Activated CD8-positive, alpha-beta memory T cell treated with anti-CD3 and anti-CD28 coated beads for 24 hours (primary cell): ENCODE measurements at regions not wholly inside any gene's neighbourhood (a gene's known extent, or its start where the extent isn't known, plus 50 kb on each side); places are given as distances from the start of the nearest gene placed in this dataset.
"Not testable (repeated sequence)": the region's sequence is repeated elsewhere in the genome, so short reads cannot be mapped to it uniquely, and the experiment has no call there.

Experiments used
- DNase-seq: peaks from one replicate; pipeline ENCODE4 v3.0.0-alpha.2; 2020

DNA sequence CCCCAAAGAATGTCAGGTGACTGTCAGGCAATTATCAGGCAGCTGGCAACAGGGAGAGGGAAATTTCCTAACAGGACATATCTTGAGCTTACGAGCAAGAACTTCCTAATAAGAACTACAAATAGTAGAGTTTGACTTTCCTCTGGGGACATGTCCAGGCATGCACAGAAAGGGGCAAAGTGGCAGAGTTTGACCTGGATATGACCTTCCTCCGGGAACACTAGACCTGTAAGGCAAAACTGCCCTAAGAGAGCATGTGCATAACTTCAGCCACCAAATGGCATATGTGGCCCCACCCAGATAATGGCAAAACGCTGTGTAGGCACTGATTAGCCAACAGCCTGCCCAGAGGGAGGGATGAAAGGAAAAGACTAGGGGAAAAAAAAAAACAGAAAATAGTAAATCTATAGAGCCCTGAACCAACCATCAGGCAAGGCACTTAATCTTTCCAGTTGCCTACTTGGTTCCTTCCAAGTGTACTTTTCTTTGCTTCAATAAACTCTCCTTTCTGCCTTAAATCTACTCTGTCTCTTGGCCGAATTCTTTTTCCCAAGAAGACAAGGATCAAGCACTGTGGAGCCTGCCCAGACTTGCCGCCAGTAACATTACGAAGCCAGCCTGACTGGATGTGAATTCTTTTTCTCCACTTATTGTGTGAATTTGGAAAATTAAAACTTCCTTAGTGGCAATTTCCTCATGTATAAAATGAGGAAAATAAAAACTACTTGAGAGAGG, 164.1 kb downstream of the SPTSSA start:
- no peak for DNase-seq

DNA sequence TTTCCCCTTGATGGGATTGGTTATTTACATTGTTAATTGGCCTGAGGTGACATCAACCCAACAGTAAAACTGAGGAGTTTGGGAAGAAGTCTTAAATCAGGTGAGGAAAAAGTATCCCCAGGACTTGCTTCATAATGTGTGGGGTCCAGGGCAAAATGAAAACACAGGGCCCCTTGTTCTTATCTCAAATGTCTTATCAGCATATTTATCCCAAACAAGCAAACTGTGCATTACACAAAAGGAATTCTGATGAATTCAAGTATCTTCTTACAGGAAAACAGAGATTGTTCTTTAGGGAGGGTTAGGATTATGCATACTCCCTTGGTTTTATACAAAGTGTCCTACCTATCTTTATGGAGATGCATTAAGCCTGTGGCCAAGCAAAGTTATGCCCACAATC, 178.4 kb downstream of the SPTSSA start:
- no peak for DNase-seq

GRCh38 chr14:34277191-34277590, 184.8 kb downstream of the SPTSSA start:
- DNase-seq = no peak

DNA sequence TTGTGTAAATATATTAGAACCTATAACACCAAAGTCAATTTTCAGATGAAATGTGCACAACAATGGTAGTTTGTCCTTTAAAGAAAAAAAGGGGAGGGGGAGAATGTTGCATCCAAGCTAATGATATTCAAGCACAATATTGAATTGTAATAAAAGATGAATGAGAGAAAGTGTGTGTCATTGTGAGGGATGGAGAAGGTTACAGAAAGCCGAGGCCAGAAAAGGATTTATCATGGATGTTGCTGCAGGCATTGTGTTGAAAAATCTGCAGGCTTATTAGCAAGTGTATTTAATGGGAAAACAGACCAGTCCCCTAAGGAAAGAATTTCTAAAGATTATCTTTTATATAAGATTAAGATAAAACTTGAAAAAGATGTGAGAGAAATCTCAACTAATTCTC, 186.5 kb downstream of the SPTSSA start:
- no peak for DNase-seq

- DNase-seq = no peak
These were observed 187.0 kb downstream of the SPTSSA start for GRCh38 chr14:34275078-34275477.

GRCh38 chr14:34273716-34274115, 188.3 kb downstream of the SPTSSA start:
- not testable (repeated sequence) for DNase-seq

DNA sequence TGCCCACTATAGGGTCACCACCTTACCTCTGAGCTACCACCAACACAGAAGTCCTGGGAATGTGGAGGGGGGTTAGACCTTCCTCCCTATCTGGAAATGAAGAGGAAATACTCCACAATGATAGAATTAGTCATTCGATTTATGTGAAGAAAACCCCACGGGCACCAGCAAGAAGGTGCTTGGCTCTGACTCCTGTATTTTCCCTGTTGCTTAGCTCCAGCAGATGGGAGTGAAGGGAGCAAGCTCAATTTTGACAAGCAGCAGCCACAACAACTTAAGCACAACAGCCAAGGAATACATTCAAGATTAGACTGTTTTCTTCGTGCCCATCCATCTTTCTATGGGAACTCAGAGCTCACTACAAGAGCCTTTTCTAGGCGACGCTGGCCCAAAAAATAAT, 191.7 kb downstream of the SPTSSA start:
- no peak for DNase-seq

DNA sequence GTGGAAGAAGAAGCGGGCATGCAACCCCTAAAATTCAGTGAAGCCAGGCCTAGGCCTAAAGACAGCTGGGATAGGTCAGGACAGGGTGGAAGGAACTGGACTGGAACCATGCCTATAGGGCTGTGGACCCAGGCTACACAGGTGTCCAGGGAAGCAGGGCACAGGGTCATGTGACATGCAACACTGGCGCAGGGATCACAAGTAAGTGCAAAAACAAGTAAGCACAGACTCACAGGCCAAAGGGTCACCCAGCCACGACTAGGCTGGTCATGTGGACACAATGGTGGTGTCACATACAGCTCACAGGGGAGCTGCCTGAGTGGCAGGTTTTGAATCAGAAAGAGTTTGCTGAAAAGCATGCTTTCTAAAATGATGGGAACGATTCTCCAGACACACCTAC, 195.7 kb downstream of the SPTSSA start:
- DNase-seq = no peak

GRCh38 chr14:34262127-34262910, 199.7 kb downstream of the SPTSSA start:
- DNase-seq = no peak

DNA sequence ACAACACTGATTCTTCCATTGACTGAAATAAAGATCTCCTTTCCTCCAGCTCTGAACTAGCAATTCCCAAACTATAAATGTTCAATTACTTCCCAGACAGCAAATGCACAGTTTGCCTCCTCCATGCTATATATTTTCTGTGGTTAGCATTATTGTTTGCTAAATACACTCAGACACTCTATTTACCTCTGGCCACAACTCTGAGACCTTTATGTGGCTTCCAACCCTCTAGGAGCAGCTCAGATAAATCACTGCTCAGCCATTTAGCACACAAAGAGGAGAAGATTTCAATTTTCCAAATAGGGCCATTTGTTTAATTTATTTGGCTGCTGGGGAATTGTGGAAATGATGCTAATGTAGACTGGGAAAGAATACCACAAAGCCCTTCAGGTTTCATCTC, 202.0 kb downstream of the SPTSSA start:
- no peak for DNase-seq

GRCh38 chr14:34258318-34258717, 203.7 kb downstream of the SPTSSA start:
- DNase-seq = no peak

GRCh38 chr14:34257505-34257904, 204.5 kb downstream of the SPTSSA start:
- DNase-seq = no peak

DNA sequence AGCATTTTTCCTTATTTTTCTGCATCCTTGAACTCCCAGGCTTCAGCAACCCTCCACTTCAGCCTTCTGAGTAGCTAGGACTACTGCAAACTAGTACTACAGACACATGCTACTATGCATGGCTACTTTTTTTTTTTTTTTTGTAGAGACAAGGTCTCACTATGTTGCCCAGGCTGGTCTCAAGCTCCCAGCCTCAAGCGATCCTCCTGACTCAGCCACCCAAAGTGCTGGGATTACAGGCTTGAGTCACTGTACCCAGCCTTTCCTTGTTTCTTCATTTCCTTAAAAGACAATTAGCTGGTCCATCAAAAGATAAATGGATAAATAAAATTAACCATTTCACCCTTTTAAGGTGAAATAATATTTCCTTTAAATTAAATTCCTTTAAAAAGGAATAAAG, 205.8 kb downstream of the SPTSSA start:
- no peak for DNase-seq

DNA sequence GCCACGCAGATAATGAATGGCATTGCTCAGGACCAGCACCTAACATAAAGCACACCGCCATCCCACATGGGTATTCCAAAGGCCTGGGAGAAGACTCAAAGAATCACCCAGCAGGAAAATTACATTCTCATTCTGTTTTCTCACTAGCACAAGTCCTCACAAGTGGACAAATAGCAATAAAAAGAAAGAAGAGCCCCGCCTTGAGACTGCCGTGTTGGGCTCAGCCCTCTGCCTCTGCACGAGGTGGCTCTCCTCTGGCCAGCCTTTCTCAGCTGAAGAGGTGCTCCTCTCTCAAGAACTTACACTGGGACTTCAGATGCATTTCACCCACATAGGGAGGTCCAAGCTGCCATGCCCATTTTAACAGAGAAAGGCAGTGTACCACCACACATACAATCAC, 207.5 kb downstream of the SPTSSA start:
- no peak for DNase-seq

DNA sequence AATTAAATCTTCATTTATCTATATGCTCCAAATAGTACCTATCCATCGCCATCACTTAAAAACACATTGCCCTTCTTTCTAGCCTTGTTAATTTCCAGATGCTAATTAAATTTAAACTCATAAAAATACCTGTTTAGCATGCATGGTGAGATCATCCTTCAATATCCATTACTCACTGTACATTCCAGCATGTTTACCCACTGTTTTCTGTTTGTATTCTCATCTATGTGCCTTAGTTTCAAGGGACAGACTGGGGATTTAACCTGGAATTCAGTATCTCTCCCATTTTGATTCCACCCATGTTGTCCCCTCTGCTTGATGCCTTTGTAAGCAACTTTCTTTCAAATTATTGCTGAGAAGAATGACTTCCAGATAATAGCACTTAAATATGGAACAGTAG, 208.0 kb downstream of the SPTSSA start:
- DNase-seq = no peak

- DNase-seq = no peak
These were observed 209.8 kb downstream of the SPTSSA start for GRCh38 chr14:34252227-34252626.

- no peak for DNase-seq
These were observed 210.4 kb downstream of the SPTSSA start for GRCh38 chr14:34251662-34252061.

DNA sequence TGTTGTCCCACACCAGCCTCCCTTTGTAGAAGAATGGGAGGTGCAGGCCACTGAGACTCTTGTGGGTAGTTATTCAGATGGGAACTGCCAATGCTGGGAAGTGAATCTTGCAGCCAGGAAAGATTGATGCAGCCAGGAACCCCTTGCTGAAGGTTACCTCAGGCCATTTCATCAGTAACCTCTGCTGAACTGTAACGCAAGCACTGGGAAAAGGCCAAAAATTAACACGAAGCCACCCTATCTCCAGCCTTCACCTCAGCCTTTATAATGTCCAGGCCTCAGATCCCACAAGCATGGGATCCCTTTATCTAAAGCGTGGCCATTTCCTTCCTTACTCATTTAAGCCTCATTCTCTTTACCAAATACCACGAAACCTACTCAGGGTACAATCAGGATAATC, 211.1 kb downstream of the SPTSSA start:
- no peak for DNase-seq

- DNase-seq = no peak
These were observed 214.4 kb downstream of the SPTSSA start for GRCh38 chr14:34247605-34248004.

DNA sequence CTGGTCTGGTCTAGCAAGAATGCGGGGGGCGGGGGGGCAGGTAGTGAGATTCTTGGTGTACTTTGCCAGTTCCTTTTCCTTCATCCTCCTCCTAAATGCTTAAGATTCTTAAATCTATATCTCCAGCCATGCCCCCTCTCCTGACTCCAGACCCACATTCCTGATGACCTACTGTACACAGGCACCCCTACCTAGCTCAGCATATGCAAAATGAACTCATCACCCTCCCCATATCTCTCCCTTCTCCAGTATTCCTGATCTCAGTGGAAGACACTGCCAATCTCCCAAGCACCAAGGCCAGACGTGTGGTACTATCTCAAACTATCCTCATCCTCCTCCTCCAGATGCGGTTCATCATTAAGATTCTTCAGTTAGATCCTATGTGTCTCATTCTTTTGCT, 215.8 kb downstream of the SPTSSA start:
- DNase-seq = no peak

GRCh38 chr14:34243401-34243800, 218.6 kb downstream of the SPTSSA start:
- no peak for DNase-seq

GRCh38 chr14:34243001-34243400, 219.0 kb downstream of the SPTSSA start:
- DNase-seq = no peak

- no peak for DNase-seq
These were observed 220.8 kb downstream of the SPTSSA start for GRCh38 chr14:34241185-34241711.

- no peak for DNase-seq
These were observed 223.4 kb downstream of the SPTSSA start for GRCh38 chr14:34238610-34239009.
